Loucy (cell line): ENCODE measurements at regions not wholly inside any gene's neighbourhood (a gene's known extent, or its start where the extent isn't known, plus 50 kb on each side); places are given as distances from the start of the nearest gene placed in this dataset.

ENCODE experiments used
- CTCF ChIP-seq: fragments of 200-600 bp; sonication (generic); conservative IDR thresholded peaks from 2 replicates; pipeline ENCODE4 v1.5.1; 2014; ENCODE audit warnings: mild to moderate bottlenecking, antibody characterized with exemption, low read length
- EZH2phosphoT487 ChIP-seq: fragments of 200-600 bp; IDR thresholded peaks from 2 replicates; pipeline ENCODE4 v1.6.1; 2018; ENCODE audit warnings: antibody characterized with exemption, mild to moderate bottlenecking, moderate library complexity, borderline replicate concordance

GRCh38 chr5:28780083-28780692 lies 1741.8 kb upstream of the CDH9 start:
- TF ChIP-seq CTCF (no peak), EZH2phosphoT487 (no peak)
